Natural killer cell (primary cell): ENCODE measurements at regions not wholly inside any gene's neighbourhood (a gene's known extent, or its start where the extent isn't known, plus 50 kb on each side); places are given as distances from the start of the nearest gene placed in this dataset.

Source experiments
- ATAC-seq, 3 donors: fragments of 150-1000 bp in 2 of 3; fragments of 200-7000 bp in 1 of 3; cut with Tn5 transposase; 1 replicate in 1 of 3; 2 replicates in 2 of 3; pipeline ENCODE4 v1.10.0; 2021; ENCODE audit warnings: mild to moderate bottlenecking in 2 of 3, moderate library complexity in 2 of 3
- DNase-seq, 2 donors: peaks; one replicate each; pipeline versions ENCODE4 v3.0.0 to v3.0.0-alpha.2; 2013 to 2021; ENCODE audit warnings: mixed read lengths in 1 of 2
- H3K27ac ChIP-seq: one replicate; pipeline ENCODE4 v1.5.1; 2013; ENCODE audit warnings: mild to moderate bottlenecking, low read length
- H3K27me3 ChIP-seq: one replicate; pipeline ENCODE4 v1.6.1; 2013; ENCODE audit warnings: low read length; ENCODE audit not compliant: control insufficient read depth, insufficient read depth
- H3K36me3 ChIP-seq: one replicate; pipeline ENCODE4 v1.6.1; 2013; ENCODE audit warnings: low read length; ENCODE audit not compliant: control insufficient read depth, insufficient read depth
- H3K4me1 ChIP-seq: one replicate; pipeline ENCODE4 v1.6.1; 2013; ENCODE audit warnings: low read length; ENCODE audit not compliant: control insufficient read depth, insufficient read depth
- H3K4me3 ChIP-seq: one replicate; pipeline ENCODE4 v1.5.1; 2013; ENCODE audit warnings: low read length
- H3K9me3 ChIP-seq: one replicate; pipeline ENCODE4 v1.6.1; 2013; ENCODE audit warnings: low read length; ENCODE audit not compliant: control insufficient read depth, insufficient read depth
- H3K27ac Mint-ChIP-seq, 2 donors: one replicate each; pipeline ENCODE4 v1.8.0; 2022; ENCODE audit warnings: mild to moderate bottlenecking in 2 of 2, mixed read lengths in 2 of 2, moderate library complexity in 1 of 2
- H3K27me3 Mint-ChIP-seq, 2 donors: one replicate each; pipeline ENCODE4 v1.8.0; 2022; ENCODE audit warnings: low read depth in 2 of 2, mixed read lengths in 2 of 2
- H3K36me3 Mint-ChIP-seq: one replicate; pipeline ENCODE4 v1.8.0; 2022; ENCODE audit warnings: mixed read lengths
- H3K4me1 Mint-ChIP-seq, 2 donors: one replicate each; pipeline ENCODE4 v1.8.0; 2022; ENCODE audit warnings: mixed read lengths in 2 of 2
- H3K4me3 Mint-ChIP-seq: one replicate; pipeline ENCODE4 v1.8.0; 2022; ENCODE audit warnings: mild to moderate bottlenecking, moderate library complexity, mixed read lengths
- H3K9me3 Mint-ChIP-seq, 2 donors: one replicate each; pipeline ENCODE4 v1.8.0; 2022; ENCODE audit warnings: mixed read lengths in 2 of 2
- CTCF ChIP-seq: fragments of 200-600 bp; IDR thresholded peaks from one replicate; pipeline ENCODE4 v1.8.0; 2022; ENCODE audit warnings: antibody characterized with exemption
- WGBS: methylation state at CpG from one replicate; pipeline ENCODE4 v1.1.7; 2013; ENCODE audit warnings: missing lambda C conversion rate; ENCODE audit not compliant: insufficient coverage; 5-methylcytosine and 5-hydroxymethylcytosine counted together
- intact Hi-C: fragments of 100-400 bp; cut with micrococcal nuclease; formaldehyde crosslinking; loops from one replicate; pipeline ENCODE4 v1.14.2; 2022

GRCh38 chr4:156182269-156182668 lies 228.6 kb upstream of the CTSO start:
- H3K9me3 Mint-ChIP-seq, result peaks cover 4 to 5% of the 10 kb centered on the region in 2 donors
- no peaks in the 10 kb centered on the region for H3K36me3 Mint-ChIP-seq
- Histone ChIP-seq H3K36me3 (no peaks in the 10 kb centered on the region), H3K9me3 (no peaks in the 10 kb centered on the region), H3K27ac (no peak overlapping the region), H3K4me3 (no peak overlapping the region), H3K27me3 (no peaks in the 10 kb centered on the region), H3K4me1 (no peaks in the 10 kb centered on the region)
- H3K4me3 Mint-ChIP-seq, result no peak overlapping the region
- TF ChIP-seq CTCF, result no peak
- DNase-seq, result no peak
- H3K4me1 Mint-ChIP-seq, result no peaks in the 10 kb centered on the region
- no peaks in the 10 kb centered on the region for H3K27me3 Mint-ChIP-seq
- ATAC-seq, result no peak
- WGBS, result 89% methylated on average over 1 of the region's 1 CpG
- intact Hi-C loops, result no loop called here
- H3K27ac Mint-ChIP-seq, result no peak overlapping the region

GRCh38 chr4:156177941-156178340 lies 224.3 kb upstream of the CTSO start:
- intact Hi-C loops, result no loop called here
- no CpG with 5 or more reads among the region's 3 CpGs for WGBS
- peaks cover 11 to 13% of the 10 kb centered on the region in 2 donors for H3K9me3 Mint-ChIP-seq
- Histone ChIP-seq H3K9me3 (no peaks in the 10 kb centered on the region), H3K27me3 (no peaks in the 10 kb centered on the region), H3K36me3 (no peaks in the 10 kb centered on the region), H3K4me1 (no peaks in the 10 kb centered on the region), H3K4me3 (no peak overlapping the region), H3K27ac (no peak overlapping the region)
- DNase-seq (no peak), ATAC-seq (no peak)
- TF ChIP-seq CTCF, result no peak
- no peak overlapping the region for H3K4me3 Mint-ChIP-seq
- H3K27me3 Mint-ChIP-seq, result no peaks in the 10 kb centered on the region
- H3K4me1 Mint-ChIP-seq, result no peaks in the 10 kb centered on the region
- H3K27ac Mint-ChIP-seq, result no peak overlapping the region
- peaks cover 9% of the 10 kb centered on the region for H3K36me3 Mint-ChIP-seq

- Mint-ChIP-seq H3K27me3 (no peaks in the 10 kb centered on the region), H3K36me3 (peaks cover 9% of the 10 kb centered on the region), H3K9me3 (peaks cover 11 to 18% of the 10 kb centered on the region in 2 donors), H3K4me3 (no peak overlapping the region), H3K4me1 (no peaks in the 10 kb centered on the region), H3K27ac (no peak overlapping the region)
- ATAC-seq, result no peak
- TF ChIP-seq CTCF, result no peak
- Histone ChIP-seq H3K27ac (no peak overlapping the region), H3K27me3 (no peaks in the 10 kb centered on the region), H3K4me3 (no peak overlapping the region), H3K36me3 (no peaks in the 10 kb centered on the region), H3K9me3 (no peaks in the 10 kb centered on the region), H3K4me1 (no peaks in the 10 kb centered on the region)
- no peak for DNase-seq
- intact Hi-C loops, result no loop called here
- WGBS, result 93% methylated on average over 2 of the region's 3 CpGs
These were observed 223.2 kb upstream of the CTSO start for GRCh38 chr4:156176896-156177295.

- no peak for ATAC-seq
- H3K36me3 ChIP-seq, result no peaks in the 10 kb centered on the region
- H3K4me3 ChIP-seq, result no peak overlapping the region
- no peak for DNase-seq
- peaks cover 11 to 18% of the 10 kb centered on the region in 2 donors for H3K9me3 Mint-ChIP-seq
- H3K36me3 Mint-ChIP-seq, result peaks cover 9% of the 10 kb centered on the region
- intact Hi-C loops, result no loop called here
- WGBS, result 93% methylated on average over 1 of the region's 1 CpG
- no peaks in the 10 kb centered on the region for H3K4me1 ChIP-seq
- H3K27me3 ChIP-seq, result no peaks in the 10 kb centered on the region
- no peaks in the 10 kb centered on the region for H3K27me3 Mint-ChIP-seq
- no peak for TF ChIP-seq CTCF
- H3K4me3 Mint-ChIP-seq, result no peak overlapping the region
- no peaks in the 10 kb centered on the region for H3K4me1 Mint-ChIP-seq
- no peak overlapping the region for H3K27ac ChIP-seq
- no peak overlapping the region for H3K27ac Mint-ChIP-seq
- no peaks in the 10 kb centered on the region for H3K9me3 ChIP-seq
These were observed 220.3 kb upstream of the CTSO start for GRCh38 chr4:156173937-156174336.
